HL-60 (cell line): ENCODE measurements at regions not wholly inside any gene's neighbourhood (a gene's known extent, or its start where the extent isn't known, plus 50 kb on each side); places are given as distances from the start of the nearest gene placed in this dataset.

Experiments used
- DNase-seq, 2 experiments: peaks; one replicate each; pipeline ENCODE4 v3.0.0-alpha.2; 2010 to 2020; ENCODE audit warnings: low read depth in 1 of 2, low spot score in 1 of 2
- H3K27ac ChIP-seq: fragments of 250-450 bp; sonication (Bioruptor Pico); replicated peaks from 2 replicates; pipeline ENCODE4 v1.5.1; 2020; ENCODE audit warnings: mild to moderate bottlenecking, moderate library complexity
- H3K27me3 ChIP-seq: fragments of 250-450 bp; sonication (Bioruptor Pico); 2 replicates; pipeline ENCODE4 v1.5.1; 2021; ENCODE audit warnings: mild to moderate bottlenecking, moderate library complexity; ENCODE audit not compliant: insufficient read depth, poor library complexity, severe bottlenecking
- H3K4me3 ChIP-seq: replicated peaks from 2 replicates; pipeline ENCODE4 v1.5.1; 2011; ENCODE audit warnings: mild to moderate bottlenecking, control low read depth, low read length; ENCODE audit not compliant: insufficient read depth
- GABPA ChIP-seq: IDR thresholded peaks from 2 replicates; pipeline ENCODE4 v1.6.1; 2012; ENCODE audit warnings: low read depth
- POLR2AphosphoS5 ChIP-seq: IDR thresholded peaks from 2 replicates; pipeline ENCODE4 v1.6.1; 2012; ENCODE audit warnings: low read depth
- SPI1 ChIP-seq: IDR thresholded peaks from 2 replicates; pipeline ENCODE4 v1.6.1; 2012; ENCODE audit warnings: low read depth, mild to moderate bottlenecking, borderline replicate concordance
- TF ChIP-seq, protein P1 (sequence below): IDR thresholded peaks from one replicate; pipeline ENCODE4 v1.5.1; 2011; ENCODE audit warnings: low read length, control low read depth, inconsistent platforms; ENCODE audit not compliant: insufficient read depth
- TF ChIP-seq, protein P2 (sequence below): IDR thresholded peaks from 2 replicates; pipeline ENCODE4 v1.6.1; 2012; ENCODE audit warnings: low read depth; ENCODE audit not compliant: insufficient replicate concordance

DNA sequence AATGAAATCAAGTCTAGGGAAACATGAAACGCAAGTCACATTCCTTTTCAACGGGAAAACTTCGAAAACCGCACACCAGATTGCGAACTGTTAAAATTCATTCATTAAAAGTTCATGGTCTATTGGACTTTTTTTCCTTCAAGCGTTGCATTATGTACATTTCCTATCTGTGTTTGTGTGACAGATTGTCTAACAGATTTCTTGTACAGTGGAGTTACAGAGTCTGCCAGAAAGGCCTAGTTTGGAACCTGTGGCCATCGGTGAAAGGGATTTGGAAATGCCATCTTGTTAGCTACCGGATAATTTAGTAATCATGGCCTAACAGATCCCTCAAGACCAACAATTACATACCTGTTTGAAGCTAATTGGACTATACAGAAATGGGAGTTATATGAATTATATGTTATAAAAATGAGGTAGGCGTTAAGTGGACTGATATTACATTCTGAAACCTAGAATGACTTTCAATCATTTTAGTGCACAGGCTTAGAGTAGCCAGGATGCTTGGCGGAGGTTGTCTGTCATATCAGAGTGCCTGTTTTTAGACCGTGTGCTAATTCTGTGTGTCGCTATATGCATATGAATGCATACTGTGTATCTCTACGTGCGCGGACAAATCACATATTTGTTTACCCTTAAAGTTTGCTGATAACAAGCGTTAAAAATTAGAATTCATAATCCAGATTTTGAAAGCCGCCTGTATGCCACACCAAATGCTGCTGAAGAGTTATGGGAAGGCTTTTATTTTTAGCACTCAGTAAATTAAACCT is 885.4 kb upstream of the RBFOX1 start:
- TF ChIP-seq, protein P1, sequence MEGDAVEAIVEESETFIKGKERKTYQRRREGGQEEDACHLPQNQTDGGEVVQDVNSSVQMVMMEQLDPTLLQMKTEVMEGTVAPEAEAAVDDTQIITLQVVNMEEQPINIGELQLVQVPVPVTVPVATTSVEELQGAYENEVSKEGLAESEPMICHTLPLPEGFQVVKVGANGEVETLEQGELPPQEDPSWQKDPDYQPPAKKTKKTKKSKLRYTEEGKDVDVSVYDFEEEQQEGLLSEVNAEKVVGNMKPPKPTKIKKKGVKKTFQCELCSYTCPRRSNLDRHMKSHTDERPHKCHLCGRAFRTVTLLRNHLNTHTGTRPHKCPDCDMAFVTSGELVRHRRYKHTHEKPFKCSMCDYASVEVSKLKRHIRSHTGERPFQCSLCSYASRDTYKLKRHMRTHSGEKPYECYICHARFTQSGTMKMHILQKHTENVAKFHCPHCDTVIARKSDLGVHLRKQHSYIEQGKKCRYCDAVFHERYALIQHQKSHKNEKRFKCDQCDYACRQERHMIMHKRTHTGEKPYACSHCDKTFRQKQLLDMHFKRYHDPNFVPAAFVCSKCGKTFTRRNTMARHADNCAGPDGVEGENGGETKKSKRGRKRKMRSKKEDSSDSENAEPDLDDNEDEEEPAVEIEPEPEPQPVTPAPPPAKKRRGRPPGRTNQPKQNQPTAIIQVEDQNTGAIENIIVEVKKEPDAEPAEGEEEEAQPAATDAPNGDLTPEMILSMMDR, result no peak
- TF ChIP-seq POLR2AphosphoS5 (no peak), SPI1 (no peak), GABPA (no peak)
- TF ChIP-seq, protein P2, sequence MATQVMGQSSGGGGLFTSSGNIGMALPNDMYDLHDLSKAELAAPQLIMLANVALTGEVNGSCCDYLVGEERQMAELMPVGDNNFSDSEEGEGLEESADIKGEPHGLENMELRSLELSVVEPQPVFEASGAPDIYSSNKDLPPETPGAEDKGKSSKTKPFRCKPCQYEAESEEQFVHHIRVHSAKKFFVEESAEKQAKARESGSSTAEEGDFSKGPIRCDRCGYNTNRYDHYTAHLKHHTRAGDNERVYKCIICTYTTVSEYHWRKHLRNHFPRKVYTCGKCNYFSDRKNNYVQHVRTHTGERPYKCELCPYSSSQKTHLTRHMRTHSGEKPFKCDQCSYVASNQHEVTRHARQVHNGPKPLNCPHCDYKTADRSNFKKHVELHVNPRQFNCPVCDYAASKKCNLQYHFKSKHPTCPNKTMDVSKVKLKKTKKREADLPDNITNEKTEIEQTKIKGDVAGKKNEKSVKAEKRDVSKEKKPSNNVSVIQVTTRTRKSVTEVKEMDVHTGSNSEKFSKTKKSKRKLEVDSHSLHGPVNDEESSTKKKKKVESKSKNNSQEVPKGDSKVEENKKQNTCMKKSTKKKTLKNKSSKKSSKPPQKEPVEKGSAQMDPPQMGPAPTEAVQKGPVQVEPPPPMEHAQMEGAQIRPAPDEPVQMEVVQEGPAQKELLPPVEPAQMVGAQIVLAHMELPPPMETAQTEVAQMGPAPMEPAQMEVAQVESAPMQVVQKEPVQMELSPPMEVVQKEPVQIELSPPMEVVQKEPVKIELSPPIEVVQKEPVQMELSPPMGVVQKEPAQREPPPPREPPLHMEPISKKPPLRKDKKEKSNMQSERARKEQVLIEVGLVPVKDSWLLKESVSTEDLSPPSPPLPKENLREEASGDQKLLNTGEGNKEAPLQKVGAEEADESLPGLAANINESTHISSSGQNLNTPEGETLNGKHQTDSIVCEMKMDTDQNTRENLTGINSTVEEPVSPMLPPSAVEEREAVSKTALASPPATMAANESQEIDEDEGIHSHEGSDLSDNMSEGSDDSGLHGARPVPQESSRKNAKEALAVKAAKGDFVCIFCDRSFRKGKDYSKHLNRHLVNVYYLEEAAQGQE, result no peak
- no peaks in the 10 kb centered on the region for H3K27me3 ChIP-seq
- no peak for DNase-seq
- no peak overlapping the region for H3K27ac ChIP-seq
- H3K4me3 ChIP-seq, result no peak overlapping the region

DNA sequence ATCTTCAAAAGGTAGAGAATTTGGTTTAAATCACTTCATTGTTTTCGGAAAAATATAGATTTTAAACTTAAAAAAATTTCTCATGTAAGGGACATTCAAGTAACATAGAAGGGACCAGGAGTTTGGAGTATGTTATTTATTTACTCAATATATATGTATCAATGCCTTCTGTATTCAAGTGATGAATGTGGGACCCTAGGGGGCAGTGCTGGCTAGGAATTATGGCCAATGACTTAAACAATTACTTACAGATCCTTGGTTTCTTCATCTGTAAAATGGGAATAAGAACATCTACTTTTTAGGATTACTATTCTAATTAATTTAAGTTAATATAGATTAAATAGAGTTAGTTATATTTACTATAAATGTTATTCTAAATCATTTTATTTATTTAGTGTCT is 886.3 kb upstream of the RBFOX1 start:
- no peak overlapping the region for H3K4me3 ChIP-seq

DNA sequence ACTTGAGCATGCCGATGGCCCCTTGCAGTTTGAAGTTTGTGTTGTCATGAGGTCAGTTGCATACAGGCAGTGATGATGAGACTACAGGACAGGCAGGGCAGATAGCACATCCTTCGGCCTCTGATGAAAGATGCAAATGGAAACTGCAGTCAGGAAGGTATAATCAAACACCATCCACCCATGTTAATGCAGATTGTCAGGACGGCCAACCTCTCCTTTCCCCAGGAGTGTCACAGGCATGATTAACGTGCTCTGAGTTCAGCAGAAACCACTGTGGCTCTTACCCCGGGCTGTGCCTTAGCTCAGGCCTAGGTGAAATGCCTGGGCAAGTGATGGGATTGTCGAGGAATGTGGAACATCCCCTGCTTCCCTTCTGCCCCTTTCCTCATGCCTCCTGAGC is 893.5 kb upstream of the RBFOX1 start:
- Histone ChIP-seq H3K27me3 (no peaks in the 10 kb centered on the region), H3K4me3 (no peak overlapping the region), H3K27ac (no peak overlapping the region)
- DNase-seq, result no peak
- TF ChIP-seq, protein P2, result no peak
- TF ChIP-seq SPI1 (no peak), POLR2AphosphoS5 (no peak), GABPA (no peak)
- TF ChIP-seq, protein P1, result no peak

More for the DNA sequence above, 886.3 kb upstream of the RBFOX1 start:
- TF ChIP-seq POLR2AphosphoS5 (no peak), GABPA (no peak), SPI1 (no peak)
- TF ChIP-seq, protein P2, result no peak
- TF ChIP-seq, protein P1, result no peak
- Histone ChIP-seq H3K27me3 (no peaks in the 10 kb centered on the region), H3K27ac (no peak overlapping the region)
- DNase-seq, result no peak
